GM12865 (cell line): ENCODE measurements at regions not wholly inside any gene's neighbourhood (a gene's known extent, or its start where the extent isn't known, plus 50 kb on each side); places are given as distances from the start of the nearest gene placed in this dataset.

Source experiments
- DNase-seq: peaks from one replicate; pipeline ENCODE4 v3.0.0; 2010; ENCODE audit warnings: low read depth
- H3K4me3 ChIP-seq: 2 replicates; pipeline ENCODE4 v1.5.1; 2011; ENCODE audit warnings: mild to moderate bottlenecking, low read depth, low read length, control low read depth
- CTCF ChIP-seq: IDR thresholded peaks from 2 replicates; pipeline ENCODE4 v1.5.1; 2011; ENCODE audit warnings: low read length, control low read depth, low read depth, inconsistent platforms; ENCODE audit not compliant: insufficient read depth; ENCODE audit errors: missing control alignments

DNA sequence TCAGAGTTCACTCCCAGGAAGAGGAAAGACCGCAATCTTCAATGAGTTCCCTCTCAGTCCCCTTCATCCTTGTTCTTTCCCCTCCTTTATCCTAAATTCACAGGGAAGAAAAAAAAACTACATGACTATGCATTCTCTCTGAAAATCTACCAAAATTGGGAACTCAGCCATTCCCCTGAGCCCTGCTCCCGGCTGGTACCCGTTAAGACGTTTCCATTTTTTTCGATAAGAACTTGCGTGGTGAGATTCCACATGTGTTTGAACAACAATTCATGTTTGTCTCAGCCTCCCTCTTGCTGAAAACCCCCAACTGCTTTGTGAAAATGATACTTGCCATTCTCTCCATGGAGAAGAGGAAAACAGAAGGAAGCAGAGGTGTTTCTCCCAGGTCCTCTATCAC, 318.7 kb upstream of the ID2 start:
- no peak for TF ChIP-seq CTCF
- no peak overlapping the region for H3K4me3 ChIP-seq
- DNase-seq = no peak

DNA sequence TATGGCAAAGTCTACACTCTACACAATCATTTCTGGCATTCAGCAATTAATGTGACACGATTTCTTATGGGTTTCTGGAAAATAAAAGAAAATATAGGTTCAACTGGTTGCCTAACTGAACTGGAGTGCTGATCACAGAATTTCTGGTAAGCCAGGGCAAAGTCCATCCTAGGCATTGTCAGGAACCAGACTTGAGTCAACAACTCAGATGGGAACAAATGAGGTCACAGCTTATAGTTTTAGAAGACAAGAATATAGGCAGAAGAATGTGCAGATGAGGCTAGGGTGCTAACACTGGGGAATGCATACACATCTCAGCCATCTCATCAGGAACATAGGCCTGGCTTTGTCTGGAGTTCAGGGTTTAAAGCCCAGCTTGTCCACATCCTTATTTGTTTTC, 317.2 kb upstream of the ID2 start:
- DNase-seq = no peak
- no peak for TF ChIP-seq CTCF
- H3K4me3 ChIP-seq = no peak overlapping the region

DNA sequence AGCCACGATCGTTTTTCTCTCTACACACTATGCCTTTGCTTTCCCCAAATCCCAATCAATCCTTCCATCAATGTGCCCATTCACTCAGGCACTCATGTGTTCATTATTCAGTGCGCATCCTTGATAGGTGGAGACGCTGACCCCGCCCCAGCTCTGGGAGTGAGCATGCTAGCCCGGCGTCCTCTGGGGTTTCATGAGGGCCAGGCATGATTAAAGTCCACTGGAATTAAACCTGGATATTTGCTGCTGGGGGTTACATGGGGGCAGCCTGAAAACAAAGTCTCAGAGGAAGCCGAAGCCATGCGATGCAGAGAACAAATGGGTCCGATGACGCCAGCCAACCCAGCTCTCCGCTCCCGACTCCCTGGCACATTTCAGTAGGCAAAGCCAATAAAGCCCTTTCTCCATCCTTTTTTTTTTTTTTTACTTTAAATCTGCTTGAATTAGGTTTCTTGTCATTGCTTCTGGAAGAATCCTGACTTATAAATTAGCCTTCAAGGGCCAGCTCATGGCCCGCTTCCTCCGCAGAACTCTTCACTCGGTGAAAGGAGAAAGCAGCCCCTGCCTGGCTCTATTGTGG, 316.4 kb upstream of the ID2 start:
- DNase-seq = no peak
- no peak for TF ChIP-seq CTCF
- no peak overlapping the region for H3K4me3 ChIP-seq

DNA sequence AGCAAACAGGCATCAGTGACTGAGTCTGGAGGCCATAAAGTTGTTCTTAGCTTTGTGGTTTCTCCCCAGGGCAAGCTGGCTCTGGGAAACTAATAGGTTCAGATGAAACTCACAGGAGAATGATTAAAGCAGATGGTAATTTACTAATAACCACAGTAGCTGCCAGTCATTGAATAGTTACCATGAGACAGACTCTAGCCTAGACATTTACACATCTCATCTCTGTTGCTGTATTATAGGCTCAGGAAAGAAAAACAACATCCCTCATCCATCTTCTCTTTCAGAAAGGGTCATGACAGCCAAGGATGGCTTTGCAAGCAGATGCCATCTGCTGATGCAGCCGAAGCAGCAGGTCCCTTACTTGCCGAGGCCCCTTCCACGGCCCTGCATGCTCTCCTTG, 314.0 kb upstream of the ID2 start:
- DNase-seq = no peak
- no peak for TF ChIP-seq CTCF
- H3K4me3 ChIP-seq = no peak overlapping the region

GRCh38 chr2:8368463-8368862, 313.4 kb upstream of the ID2 start:
- peak; percentile 48 for DNase-seq
- no peak for TF ChIP-seq CTCF
- no peak overlapping the region for H3K4me3 ChIP-seq

- no peak for DNase-seq
- H3K4me3 ChIP-seq = no peak overlapping the region
- TF ChIP-seq CTCF = no peak
These were observed 312.3 kb upstream of the ID2 start for GRCh38 chr2:8369522-8369921.

GRCh38 chr2:8370258-8370802, 311.5 kb upstream of the ID2 start:
- no peak overlapping the region for H3K4me3 ChIP-seq
- TF ChIP-seq CTCF = no peak
- DNase-seq = no peak
